ENCODE measurements at regions not wholly inside any gene's neighbourhood (a gene's known extent, or its start where the extent isn't known, plus 50 kb on each side); places are given as distances from the start of the nearest gene placed in this dataset.

GRCh38 chr20:16821211-16822089, 73.3 kb downstream of the OTOR start:
- TF ChIP-seq POLR2AphosphoS5 (IDR thresholded peaks at IDR 0.05; ENCODE audit: low read depth, low read length) (no peak), TAF1 (IDR thresholded peaks at IDR 0.05; ENCODE audit: borderline replicate concordance, insufficient read depth, low read length) (no peak)

Data from PFSK-1 (cell line).